ENCODE measurements at regions not wholly inside any gene's neighbourhood (a gene's known extent, or its start where the extent isn't known, plus 50 kb on each side); places are given as distances from the start of the nearest gene placed in this dataset.
"Not testable (repeated sequence)": the region's sequence is repeated elsewhere in the genome, so short reads cannot be mapped to it uniquely, and the experiment has no call there.

- DNase-seq: no peak
These were observed 270.8 kb upstream of the BTG1 start for GRCh38 chr12:92416385-92416812.

GRCh38 chr12:92414170-92415070 lies 268.8 kb upstream of the BTG1 start:
- DNase-seq: no peak

- DNase-seq: no peak
These were observed 267.6 kb upstream of the BTG1 start for GRCh38 chr12:92413286-92413685.

GRCh38 chr12:92412856-92413255 lies 267.2 kb upstream of the BTG1 start:
- no peak for DNase-seq

GRCh38 chr12:92411687-92412086 lies 266.0 kb upstream of the BTG1 start:
- DNase-seq: no peak

- DNase-seq: peak; percentile 25
These were observed 262.6 kb upstream of the BTG1 start for GRCh38 chr12:92408072-92408900.

GRCh38 chr12:92406404-92407070 lies 260.9 kb upstream of the BTG1 start:
- not testable (repeated sequence) for DNase-seq

- DNase-seq: not testable (repeated sequence)
These were observed 260.2 kb upstream of the BTG1 start for GRCh38 chr12:92405801-92406251.

- DNase-seq: no peak
These were observed 259.3 kb upstream of the BTG1 start for GRCh38 chr12:92404921-92405320.

- no peak for DNase-seq
These were observed 258.7 kb upstream of the BTG1 start for GRCh38 chr12:92404259-92404894.

GRCh38 chr12:92403210-92404175 lies 257.8 kb upstream of the BTG1 start:
- DNase-seq: peak; percentile 45

GRCh38 chr12:92402415-92402814 lies 256.8 kb upstream of the BTG1 start:
- no peak for DNase-seq

GRCh38 chr12:92400006-92400405 lies 254.4 kb upstream of the BTG1 start:
- DNase-seq: no peak

- no peak for DNase-seq
These were observed 253.1 kb upstream of the BTG1 start for GRCh38 chr12:92398565-92399309.

- no peak for DNase-seq
These were observed 251.1 kb upstream of the BTG1 start for GRCh38 chr12:92396647-92397252.

GRCh38 chr12:92395322-92395721 lies 249.7 kb upstream of the BTG1 start:
- DNase-seq: no peak

- no peak for DNase-seq
These were observed 249.2 kb upstream of the BTG1 start for GRCh38 chr12:92394895-92395294.

GRCh38 chr12:92393504-92393903 lies 247.9 kb upstream of the BTG1 start:
- DNase-seq: no peak

GRCh38 chr12:92391726-92392125 lies 246.1 kb upstream of the BTG1 start:
- not testable (repeated sequence) for DNase-seq

- no peak for DNase-seq
These were observed 243.8 kb upstream of the BTG1 start for GRCh38 chr12:92389466-92389865.
